ENCODE measurements at regions not wholly inside any gene's neighbourhood (a gene's known extent, or its start where the extent isn't known, plus 50 kb on each side); places are given as distances from the start of the nearest gene placed in this dataset.

- DNase-seq (ENCODE audit: extremely low read depth, insufficient read length) = no peak
Observed at GRCh38 chr17:70896843-70897242, 727.5 kb downstream of the KCNJ2 start.

GRCh38 chr17:70897446-70897845 lies 728.1 kb downstream of the KCNJ2 start:
- no peak for DNase-seq (ENCODE audit: extremely low read depth, insufficient read length)
- Histone ChIP-seq H3K36me3 (ENCODE audit: control insufficient read depth, insufficient read depth, low read length) (no peaks in the 10 kb centered on the region), H3K27me3 (replicated peaks; ENCODE audit: control insufficient read depth, insufficient read depth, low read length) (no peaks in the 10 kb centered on the region), H3K4me3 (replicated peaks; ENCODE audit: low read depth, low read length) (no peak overlapping the region)
- no peak for TF ChIP-seq CTCF (IDR thresholded peaks at IDR 0.05; ENCODE audit: insufficient read depth, low read length, poor library complexity, severe bottlenecking)

More at GRCh38 chr17:70896843-70897242, 727.5 kb downstream of the KCNJ2 start:
- Histone ChIP-seq H3K4me3 (replicated peaks; ENCODE audit: low read depth, low read length) (no peak overlapping the region), H3K27me3 (replicated peaks; ENCODE audit: control insufficient read depth, insufficient read depth, low read length) (no peaks in the 10 kb centered on the region), H3K36me3 (ENCODE audit: control insufficient read depth, insufficient read depth, low read length) (no peaks in the 10 kb centered on the region)
- TF ChIP-seq CTCF (IDR thresholded peaks at IDR 0.05; ENCODE audit: insufficient read depth, low read length, poor library complexity, severe bottlenecking) = no peak

- no peaks in the 10 kb centered on the region for H3K36me3 ChIP-seq (ENCODE audit: control insufficient read depth, insufficient read depth, low read length)
- no peak overlapping the region for H3K4me3 ChIP-seq (replicated peaks; ENCODE audit: low read depth, low read length)
- no peak for DNase-seq (ENCODE audit: extremely low read depth, insufficient read length)
- TF ChIP-seq CTCF (IDR thresholded peaks at IDR 0.05; ENCODE audit: insufficient read depth, low read length, poor library complexity, severe bottlenecking) = no peak
- no peaks in the 10 kb centered on the region for H3K27me3 ChIP-seq (replicated peaks; ENCODE audit: control insufficient read depth, insufficient read depth, low read length)
Observed at GRCh38 chr17:70901870-70902269, 732.5 kb downstream of the KCNJ2 start.

- DNase-seq (ENCODE audit: extremely low read depth, insufficient read length) = no peak
- Histone ChIP-seq H3K4me3 (replicated peaks; ENCODE audit: low read depth, low read length) (no peak overlapping the region), H3K36me3 (ENCODE audit: control insufficient read depth, insufficient read depth, low read length) (no peaks in the 10 kb centered on the region), H3K27me3 (replicated peaks; ENCODE audit: control insufficient read depth, insufficient read depth, low read length) (no peaks in the 10 kb centered on the region)
- no peak for TF ChIP-seq CTCF (IDR thresholded peaks at IDR 0.05; ENCODE audit: insufficient read depth, low read length, poor library complexity, severe bottlenecking)
Observed at GRCh38 chr17:70905796-70906195, 736.5 kb downstream of the KCNJ2 start.

GRCh38 chr17:70906808-70907207 lies 737.5 kb downstream of the KCNJ2 start:
- DNase-seq (ENCODE audit: extremely low read depth, insufficient read length) = no peak
- no peaks in the 10 kb centered on the region for H3K36me3 ChIP-seq (ENCODE audit: control insufficient read depth, insufficient read depth, low read length)
- TF ChIP-seq CTCF (IDR thresholded peaks at IDR 0.05; ENCODE audit: insufficient read depth, low read length, poor library complexity, severe bottlenecking) = no peak
- H3K4me3 ChIP-seq (replicated peaks; ENCODE audit: low read depth, low read length) = no peak overlapping the region
- H3K27me3 ChIP-seq (replicated peaks; ENCODE audit: control insufficient read depth, insufficient read depth, low read length) = no peaks in the 10 kb centered on the region

Measured in GM06990 (cell line).